K562 (cell line): ENCODE measurements at regions not wholly inside any gene's neighbourhood (a gene's known extent, or its start where the extent isn't known, plus 50 kb on each side); places are given as distances from the start of the nearest gene placed in this dataset.

ENCODE experiments used
- ATAC-seq: fragments of 200-7000 bp; cut with Tn5 transposase; 3 replicates; pipeline ENCODE4 v1.9.1; 2020; ENCODE audit warnings: moderate library complexity
- BruUV-seq: library from RNA; stranded (reverse); fragments of 400-500 nt; replicated peaks from 2 replicates; lab custom pipeline; 2021; lab: Mats Ljungman, UMichigan
- CTCF ChIA-PET: fragments of 300-600 bp; formaldehyde crosslinking; extraction: SDS; loops from one replicate; lab custom pipeline; 2021; ENCODE audit warnings: low intra/inter-chr PET ratio; lab: Yijun Ruan, JAX
- POLR2A ChIA-PET: fragments of 300-600, 350-650 bp; sonication (Branson Sonifier 250); formaldehyde crosslinking; extraction: SDS; loops from one replicate; lab custom pipeline; 2021; ENCODE audit warnings: antibody characterized with exemption, inconsistent platforms; lab: Yijun Ruan, JAX
- DNase-seq, 4 experiments: peaks; one replicate each; pipeline versions ENCODE4 v3.0.0 to v3.0.0-alpha.2; 2011 to 2018; ENCODE audit warnings: low spot score in 3 of 4, mixed read lengths in 3 of 4; ENCODE audit errors: extremely low read depth in 1 of 4
- FAIRE-seq: peaks from 2 replicates; lab custom pipeline; 2011; peaks lifted over from hg19 to GRCh38; lab: Jason Lieb, UNC
- H2AFZ ChIP-seq: 2 replicates; pipeline ENCODE4 v1.6.0; 2011; ENCODE audit warnings: low read depth, low read length, control low read depth, inconsistent platforms
- H3K27ac ChIP-seq: fragments of 200-600 bp; 3 replicates; pipeline ENCODE4 v1.8.0; 2011; ENCODE audit warnings: low read depth, mild to moderate bottlenecking, control low read depth, inconsistent platforms, low read length, moderate library complexity, mixed read lengths; ENCODE audit errors: extremely low read depth
- H3K27me3 ChIP-seq, 2 experiments: fragments of 300-600 bp in 1 of 2; 2 replicates in 1 of 2; 3 replicates in 1 of 2; pipeline versions ENCODE4 v1.6.0 to v1.8.0; 2011; ENCODE audit warnings: inconsistent platforms in 2 of 2, low read length in 2 of 2, mild to moderate bottlenecking in 1 of 2, mixed read lengths in 1 of 2, moderate library complexity in 1 of 2; ENCODE audit not compliant: control insufficient read depth in 2 of 2, insufficient read depth in 2 of 2
- H3K36me3 ChIP-seq: fragments of 300-600 bp; 3 replicates; pipeline ENCODE4 v1.8.0; 2011; ENCODE audit warnings: mild to moderate bottlenecking, low read length, inconsistent platforms; ENCODE audit not compliant: control insufficient read depth, insufficient read depth
- H3K4me1 ChIP-seq, 2 experiments: fragments of 200-600 bp in 1 of 2; replicated peaks in 1 of 2; 2 replicates in 1 of 2; 3 replicates in 1 of 2; pipeline versions ENCODE4 v1.5.1 to v1.8.0; 2011; ENCODE audit warnings: inconsistent platforms in 2 of 2, low read length in 2 of 2, mild to moderate bottlenecking in 1 of 2, mixed read lengths in 1 of 2, moderate library complexity in 1 of 2; ENCODE audit not compliant: control insufficient read depth in 2 of 2, insufficient read depth in 2 of 2
- H3K4me2 ChIP-seq: 2 replicates; pipeline ENCODE4 v1.6.1; 2011; ENCODE audit warnings: low read length, control low read depth, inconsistent platforms, mixed read lengths; ENCODE audit not compliant: insufficient read depth
- H3K4me3 ChIP-seq: fragments of 200-600 bp; sonication (generic), shearing (Covaris generic); 2 replicates; pipeline ENCODE4 v1.5.1; 2016; ENCODE audit warnings: control low read depth, inconsistent platforms
- H3K79me2 ChIP-seq: fragments of 200-600 bp; 3 replicates; pipeline ENCODE4 v1.8.0; 2011; ENCODE audit warnings: low read length, inconsistent platforms; ENCODE audit not compliant: control insufficient read depth, insufficient read depth
- H3K9ac ChIP-seq, 2 experiments: 2 replicates each; pipeline versions ENCODE4 v1.6.0 to v1.6.1; 2011; ENCODE audit warnings: low read depth in 2 of 2, low read length in 2 of 2, control low read depth in 1 of 2, inconsistent platforms in 1 of 2, mild to moderate bottlenecking in 1 of 2, mixed read lengths in 1 of 2; ENCODE audit not compliant: insufficient read depth in 1 of 2
- H3K9me1 ChIP-seq: one replicate; pipeline ENCODE4 v1.6.0; 2011; ENCODE audit warnings: inconsistent platforms, mild to moderate bottlenecking, low read length, moderate library complexity; ENCODE audit not compliant: control insufficient read depth, insufficient read depth
- H3K9me3 ChIP-seq: replicated peaks from 2 replicates; pipeline ENCODE4 v1.5.1; 2011; ENCODE audit warnings: low read depth, low read length, inconsistent platforms; ENCODE audit not compliant: control insufficient read depth, insufficient read depth
- H4K20me1 ChIP-seq: replicated peaks from 2 replicates; pipeline ENCODE4 v1.6.1; 2011; ENCODE audit warnings: low read length, inconsistent platforms, mixed read lengths; ENCODE audit not compliant: control insufficient read depth, insufficient read depth
- BCL6 ChIP-seq: fragments of 250-450 bp; sonication (Bioruptor Pico); IDR thresholded peaks from 2 replicates; pipeline ENCODE4 v1.4.0; 2020
- FOXK2 ChIP-seq, 2 experiments: fragments of 450-650 bp; IDR thresholded peaks in 1 of 2; conservative IDR thresholded peaks in 1 of 2; 2 replicates each; pipeline ENCODE4 v1.6.1; 2016; ENCODE audit warnings: low read depth in 2 of 2, mild to moderate bottlenecking in 1 of 2
- FUS ChIP-seq: fragments of 200-400 bp; formaldehyde crosslinking; optimal IDR thresholded peaks from 2 replicates; pipeline ENCODE3; 2017; ENCODE audit warnings: low read depth, low read length
- HDAC2 ChIP-seq: fragments of 450-650 bp; IDR thresholded peaks from 2 replicates; pipeline ENCODE4 v1.6.1; 2016; ENCODE audit warnings: mild to moderate bottlenecking
- HES1 ChIP-seq: fragments of 450-650 bp; IDR thresholded peaks from 2 replicates; pipeline ENCODE4 v1.6.1; 2016; ENCODE audit warnings: low read depth, mild to moderate bottlenecking, moderate library complexity
- MTF1 ChIP-seq: fragments of 250-450 bp; sonication (Bioruptor Pico); IDR thresholded peaks from 2 replicates; pipeline ENCODE4 v1.9.0; 2021; ENCODE audit warnings: moderate library complexity, mild to moderate bottlenecking, inconsistent platforms, borderline replicate concordance
- POLR2A ChIP-seq: fragments of 450-650 bp; conservative IDR thresholded peaks from 2 replicates; pipeline ENCODE4 v1.6.1; 2016
- SMARCB1 ChIP-seq: IDR thresholded peaks from 2 replicates; pipeline ENCODE4 v1.6.1; 2011; ENCODE audit warnings: improper control_type of control experiment, low read depth; ENCODE audit not compliant: insufficient read length
- ZFP91 ChIP-seq: sonication (generic); formaldehyde crosslinking; IDR thresholded peaks from 2 replicates; pipeline ENCODE4 v1.8.0; 2022; ENCODE audit warnings: mild to moderate bottlenecking, missing genetic modification reagents
- ZNF280B ChIP-seq: fragments of 250-450 bp; sonication (Bioruptor Pico); IDR thresholded peaks from 2 replicates; pipeline ENCODE4 v1.5.1; 2021; ENCODE audit warnings: mild to moderate bottlenecking
- ZNF41 ChIP-seq: fragments of 250-450 bp; sonication (Bioruptor Pico); conservative IDR thresholded peaks from 2 replicates; pipeline ENCODE4 v1.4.0; 2020; ENCODE audit warnings: mild to moderate bottlenecking
- ZNF431 ChIP-seq: sonication (generic); formaldehyde crosslinking; IDR thresholded peaks from 2 replicates; pipeline ENCODE4 v1.8.0; 2022; ENCODE audit warnings: mild to moderate bottlenecking, missing genetic modification reagents
- WGBS: fragments of 100-300 bp; shearing (Covaris generic); methylation state at CpG from one replicate; pipeline ENCODE4 v1.1.6; 2016; ENCODE audit warnings: low coverage, mixed read lengths; ENCODE audit not compliant: insufficient coverage; ENCODE audit errors: missing lambda C conversion rate; 5-methylcytosine and 5-hydroxymethylcytosine counted together
- in situ Hi-C: fragments of 300-500 bp; cut with MboI; formaldehyde crosslinking; loops from 4 replicates; pipeline ENCODE4 v1.15.0; 2018; ENCODE audit warnings: inconsistent platforms, mixed read lengths
- intact Hi-C: fragments of 100-400 bp; cut with micrococcal nuclease; formaldehyde crosslinking; loops from 2 replicates; pipeline ENCODE4 v1.14.2; 2022
- TF ChIP-seq, protein P1 (sequence below), 2 experiments: fragments of 450-650 bp in 1 of 2; sonication (generic) in 1 of 2; formaldehyde crosslinking in 1 of 2; IDR thresholded peaks in 1 of 2; conservative IDR thresholded peaks in 1 of 2; 2 replicates each; pipeline versions ENCODE4 v1.6.1 to v1.8.1; 2016 to 2023; ENCODE audit warnings: mild to moderate bottlenecking in 2 of 2, moderate library complexity in 2 of 2, inconsistent platforms in 1 of 2, missing genetic modification reagents in 1 of 2

DNA sequence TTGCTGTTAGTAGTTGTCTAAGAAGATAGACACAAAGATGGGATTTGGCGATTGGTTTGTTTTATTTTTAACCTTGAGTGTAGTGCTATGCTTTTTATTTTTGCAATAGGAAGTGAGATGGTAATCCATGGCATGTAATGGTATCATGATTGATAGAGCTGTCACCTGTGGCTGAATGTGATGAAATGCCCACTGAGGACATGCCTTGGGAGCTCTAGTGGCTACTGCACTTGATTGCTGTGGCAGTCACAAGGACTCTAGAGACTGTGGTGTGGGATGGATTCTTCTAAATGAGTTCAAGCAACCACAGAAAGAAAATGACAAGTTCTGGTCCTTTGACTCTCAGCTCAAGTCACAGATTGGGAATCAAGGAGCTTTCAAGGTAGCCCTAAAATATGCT, 139.4 kb downstream of the CYRIA start:
- H3K27me3 ChIP-seq, result peaks cover 7 to 18% of the 10 kb centered on the region in 2 experiments; a peak in 3 of 5 replicates

More for the DNA sequence above, 139.4 kb downstream of the CYRIA start:
- H3K9me3 ChIP-seq, result no peaks in the 10 kb centered on the region
- H3K4me1 ChIP-seq, result no peaks in the 10 kb centered on the region
- ChIA-PET CTCF (interaction anchor here (1.2 to 2.7 kb wide), 2 partner anchors 80 to 83 kb away, joined by 3 to 24 read pairs; no protein-coding TSS in a partner anchor), POLR2A (interaction anchor here (0.6 to 1.0 kb wide), 2 partner anchors 57 to 630 kb away, joined by 3 to 4 read pairs; no protein-coding TSS in a partner anchor)
- intact Hi-C loops (no loop called here), in situ Hi-C loops (loop anchor here (10.0 kb wide), 1 partner anchor 229 kb away; no protein-coding TSS in a partner anchor)
- H3K36me3 ChIP-seq, result no peaks in the 10 kb centered on the region
- no peaks in the 10 kb centered on the region for H3K79me2 ChIP-seq
- H4K20me1 ChIP-seq, result no peaks in the 10 kb centered on the region
- H3K9ac ChIP-seq, result no peak overlapping the region
- TF ChIP-seq MTF1 (CRISPR knock-in tag) (no peak), FOXK2 (conservative IDR thresholded peaks at IDR 0.05 in 1 of 2, IDR thresholded peaks at IDR 0.05 in 1 of 2; ENCODE audit: low read depth in 2 of 2) (no peak), HDAC2 (no peak), BCL6 (CRISPR knock-in tag) (no peak), POLR2A (no peak), ZNF280B (CRISPR knock-in tag) (no peak), FUS (no peak), ZNF431 (CRISPR knock-in tag) (no peak), ZNF41 (CRISPR knock-in tag) (no peak), HES1 (no peak), ZFP91 (CRISPR knock-in tag) (no peak), SMARCB1 (no peak)
- TF ChIP-seq, protein P1, sequence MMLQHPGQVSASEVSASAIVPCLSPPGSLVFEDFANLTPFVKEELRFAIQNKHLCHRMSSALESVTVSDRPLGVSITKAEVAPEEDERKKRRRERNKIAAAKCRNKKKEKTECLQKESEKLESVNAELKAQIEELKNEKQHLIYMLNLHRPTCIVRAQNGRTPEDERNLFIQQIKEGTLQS (IDR thresholded peaks at IDR 0.05), result no peak
- TF ChIP-seq, protein P1 (CRISPR knock-in tag; conservative IDR thresholded peaks at IDR 0.05), result no peak
- DNase-seq (no peak), ATAC-seq (no peak), FAIRE-seq (no peak)
- H3K4me3 ChIP-seq, result no peak overlapping the region
- no peak overlapping the region for H3K27ac ChIP-seq
- no peak overlapping the region for H3K4me2 ChIP-seq
- H2AFZ ChIP-seq, result no peak overlapping the region
- no peaks in the 10 kb centered on the region for H3K9me1 ChIP-seq
- no TSS peak for BruUV-seq
- WGBS, result 0% methylated on average over 1 of the region's 1 CpG
